ENCODE measurements at regions not wholly inside any gene's neighbourhood (a gene's known extent, or its start where the extent isn't known, plus 50 kb on each side); places are given as distances from the start of the nearest gene placed in this dataset.

DNA sequence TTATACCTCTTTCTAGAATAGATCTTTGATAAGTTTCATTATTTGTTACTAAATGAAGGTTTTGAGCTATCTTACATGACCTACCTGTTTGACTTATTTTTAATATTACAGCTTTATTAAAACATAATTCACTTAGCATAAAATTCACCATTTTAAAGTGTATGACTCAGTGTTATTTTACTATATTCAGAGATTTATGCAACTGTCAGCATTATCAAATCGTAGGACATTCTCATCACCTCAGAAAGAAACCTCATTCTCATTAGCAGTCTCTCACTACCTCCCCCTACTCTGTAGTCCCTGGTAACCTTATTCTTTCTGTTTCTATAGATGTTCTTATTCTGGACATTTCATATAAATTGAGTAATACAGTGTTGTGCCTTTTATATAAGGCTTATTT, 207.9 kb upstream of the FOXP2 start:
- H3K4me2 ChIP-seq: no peak overlapping the region
- H3K27ac ChIP-seq: no peak overlapping the region
- H2AFZ ChIP-seq (replicated peaks): no peak overlapping the region
- Mint-ChIP-seq H3K4me3 (no peak overlapping the region), H3K27me3 (ENCODE audit: insufficient read depth, low read depth) (no peaks in the 10 kb centered on the region), H3K9me3 (peaks cover 5% of the 10 kb centered on the region), H3K36me3 (no peaks in the 10 kb centered on the region), H3K27ac (no peak overlapping the region), H3K4me1 (no peaks in the 10 kb centered on the region)
- no peaks in the 10 kb centered on the region for H3K79me2 ChIP-seq (ENCODE audit: low read depth)
- no peak for DNase-seq (ENCODE audit: low spot score)
- no peaks in the 10 kb centered on the region for H3K9me3 ChIP-seq (ENCODE audit: low read depth)
- H3K27me3 ChIP-seq: no peaks in the 10 kb centered on the region
- H3K4me3 ChIP-seq: no peak overlapping the region
- no peaks in the 10 kb centered on the region for H3K4me1 ChIP-seq
- no peak overlapping the region for H3K9ac ChIP-seq
- no peaks in the 10 kb centered on the region for H4K20me1 ChIP-seq (ENCODE audit: low read depth)
- H3F3A ChIP-seq (ENCODE audit: low read depth): no peaks in the 10 kb centered on the region
- TF ChIP-seq, protein P1, sequence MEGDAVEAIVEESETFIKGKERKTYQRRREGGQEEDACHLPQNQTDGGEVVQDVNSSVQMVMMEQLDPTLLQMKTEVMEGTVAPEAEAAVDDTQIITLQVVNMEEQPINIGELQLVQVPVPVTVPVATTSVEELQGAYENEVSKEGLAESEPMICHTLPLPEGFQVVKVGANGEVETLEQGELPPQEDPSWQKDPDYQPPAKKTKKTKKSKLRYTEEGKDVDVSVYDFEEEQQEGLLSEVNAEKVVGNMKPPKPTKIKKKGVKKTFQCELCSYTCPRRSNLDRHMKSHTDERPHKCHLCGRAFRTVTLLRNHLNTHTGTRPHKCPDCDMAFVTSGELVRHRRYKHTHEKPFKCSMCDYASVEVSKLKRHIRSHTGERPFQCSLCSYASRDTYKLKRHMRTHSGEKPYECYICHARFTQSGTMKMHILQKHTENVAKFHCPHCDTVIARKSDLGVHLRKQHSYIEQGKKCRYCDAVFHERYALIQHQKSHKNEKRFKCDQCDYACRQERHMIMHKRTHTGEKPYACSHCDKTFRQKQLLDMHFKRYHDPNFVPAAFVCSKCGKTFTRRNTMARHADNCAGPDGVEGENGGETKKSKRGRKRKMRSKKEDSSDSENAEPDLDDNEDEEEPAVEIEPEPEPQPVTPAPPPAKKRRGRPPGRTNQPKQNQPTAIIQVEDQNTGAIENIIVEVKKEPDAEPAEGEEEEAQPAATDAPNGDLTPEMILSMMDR (IDR thresholded peaks at IDR 0.05): no peak
- TF ChIP-seq EZH2 (IDR thresholded peaks at IDR 0.05) (no peak), EZH2phosphoT487 (IDR thresholded peaks at IDR 0.05) (no peak)
- no peaks in the 10 kb centered on the region for H3K36me3 ChIP-seq

DNA sequence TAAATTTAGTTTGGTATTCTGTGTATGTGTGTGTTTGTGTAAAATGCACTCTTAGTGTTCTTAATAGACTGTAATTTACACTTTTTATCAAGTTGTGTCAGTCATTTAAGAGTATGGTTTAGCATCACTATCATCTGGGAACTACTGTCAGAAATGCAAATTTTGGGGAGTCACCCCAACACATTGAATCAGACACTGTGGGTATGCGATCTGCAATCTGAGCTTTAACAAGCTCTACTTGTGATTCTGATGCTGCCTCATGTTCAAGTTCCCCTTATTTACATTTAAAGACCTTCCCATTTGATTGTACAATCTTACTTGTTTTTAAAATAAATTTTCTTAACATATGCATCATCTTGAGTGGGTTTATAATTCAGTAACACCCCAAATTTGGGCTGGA, 218.1 kb upstream of the FOXP2 start:
- Histone ChIP-seq H3K27me3 (no peaks in the 10 kb centered on the region), H3K36me3 (no peaks in the 10 kb centered on the region), H3K4me2 (no peak overlapping the region), H3K4me3 (no peak overlapping the region), H3F3A (ENCODE audit: low read depth) (no peaks in the 10 kb centered on the region), H3K27ac (no peak overlapping the region), H3K9me3 (ENCODE audit: low read depth) (no peaks in the 10 kb centered on the region), H3K4me1 (peaks cover 6% of the 10 kb centered on the region), H2AFZ (replicated peaks) (no peak overlapping the region), H3K79me2 (ENCODE audit: low read depth) (no peaks in the 10 kb centered on the region), H4K20me1 (ENCODE audit: low read depth) (no peaks in the 10 kb centered on the region), H3K9ac (no peak overlapping the region)
- TF ChIP-seq, protein P1 (IDR thresholded peaks at IDR 0.05): no peak
- no peak for TF ChIP-seq EZH2phosphoT487 (IDR thresholded peaks at IDR 0.05)
- TF ChIP-seq EZH2 (IDR thresholded peaks at IDR 0.05): no peak
- Mint-ChIP-seq H3K4me3 (no peak overlapping the region), H3K9me3 (no peaks in the 10 kb centered on the region), H3K27me3 (ENCODE audit: insufficient read depth, low read depth) (no peaks in the 10 kb centered on the region), H3K4me1 (peaks cover 8% of the 10 kb centered on the region), H3K27ac (no peak overlapping the region), H3K36me3 (no peaks in the 10 kb centered on the region)
- no peak for DNase-seq (ENCODE audit: low spot score)

DNA sequence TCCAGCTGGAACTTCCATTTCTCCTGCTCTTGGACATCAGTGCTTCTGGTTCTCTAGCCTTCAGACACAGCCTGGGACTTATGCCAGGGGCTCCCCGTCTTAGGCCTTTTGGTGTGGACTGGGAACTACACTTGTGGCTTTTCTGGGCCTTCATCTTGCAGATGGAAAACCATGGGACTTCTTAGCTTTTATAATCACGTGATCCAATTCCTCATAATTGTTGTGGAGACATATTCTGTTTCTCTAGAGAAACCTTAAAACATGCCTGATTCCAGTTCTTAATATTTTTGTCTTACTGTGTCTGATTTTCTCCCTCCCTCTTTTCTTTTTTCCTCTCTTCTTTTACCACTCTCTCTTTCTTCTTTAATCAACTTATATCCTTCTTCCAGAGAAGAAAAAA, 224.2 kb upstream of the FOXP2 start:
- Histone ChIP-seq H3K36me3 (no peaks in the 10 kb centered on the region), H3K9me3 (ENCODE audit: low read depth) (no peaks in the 10 kb centered on the region), H3K4me2 (no peak overlapping the region), H4K20me1 (ENCODE audit: low read depth) (no peaks in the 10 kb centered on the region), H2AFZ (replicated peaks) (no peak overlapping the region), H3K27me3 (no peaks in the 10 kb centered on the region), H3K79me2 (ENCODE audit: low read depth) (no peaks in the 10 kb centered on the region), H3K4me3 (no peak overlapping the region), H3K9ac (no peak overlapping the region), H3F3A (ENCODE audit: low read depth) (no peaks in the 10 kb centered on the region), H3K4me1 (peaks cover 6% of the 10 kb centered on the region), H3K27ac (no peak overlapping the region)
- TF ChIP-seq, protein P1 (IDR thresholded peaks at IDR 0.05): no peak
- TF ChIP-seq EZH2 (IDR thresholded peaks at IDR 0.05) (no peak), EZH2phosphoT487 (IDR thresholded peaks at IDR 0.05) (no peak)
- Mint-ChIP-seq H3K27me3 (ENCODE audit: insufficient read depth, low read depth) (no peaks in the 10 kb centered on the region), H3K9me3 (no peaks in the 10 kb centered on the region), H3K4me3 (no peak overlapping the region), H3K36me3 (no peaks in the 10 kb centered on the region), H3K27ac (no peak overlapping the region), H3K4me1 (peaks cover 8% of the 10 kb centered on the region)
- no peak for DNase-seq (ENCODE audit: low spot score)

Measured in neural progenitor cell (in vitro differentiated cells).